ENCODE measurements at regions not wholly inside any gene's neighbourhood (a gene's known extent, or its start where the extent isn't known, plus 50 kb on each side); places are given as distances from the start of the nearest gene placed in this dataset.

- ChIA-PET CTCF (ENCODE audit: unreplicated experiment) (no interaction called here), POLR2A (interaction anchor here (0.6 kb wide), 2 partner anchors 23 to 152 kb away, joined by 3 to 4 read pairs; no protein-coding TSS in a partner anchor)
- Histone ChIP-seq H3K4me3 (ENCODE audit: low read depth, low read length, poor library complexity, severe bottlenecking) (no peak overlapping the region), H3K9me3 (ENCODE audit: low read length) (no peaks in the 10 kb centered on the region), H3K4me2 (ENCODE audit: low read length) (no peak overlapping the region), H3K27ac (ENCODE audit: low read depth, low read length, poor library complexity, severe bottlenecking) (no peak overlapping the region), H3K36me3 (ENCODE audit: insufficient read depth, low read length) (no peaks in the 10 kb centered on the region), H3K9me2 (ENCODE audit: insufficient read depth, low read length) (no peaks in the 10 kb centered on the region), H3K79me2 (ENCODE audit: insufficient read depth, low read depth, low read length) (no peaks in the 10 kb centered on the region), H4K20me1 (ENCODE audit: insufficient read depth, low read length) (no peaks in the 10 kb centered on the region), H2AFZ (ENCODE audit: low read length) (no peak overlapping the region), H3K4me1 (ENCODE audit: insufficient read depth, low read length, poor library complexity, severe bottlenecking) (no peaks in the 10 kb centered on the region)
- BruUV-seq (replicated peaks), result no TSS peak
- intact Hi-C loops (cut with micrococcal nuclease; ENCODE audit: unreplicated experiment), result no loop called here
- TF ChIP-seq CTCF (conservative IDR thresholded peaks at IDR 0.05; ENCODE audit: low read length) (no peak), EZH2phosphoT487 (IDR thresholded peaks at IDR 0.05; ENCODE audit: borderline replicate concordance, low read depth, low read length) (no peak)
- no peak for DNase-seq (ENCODE audit: low spot score)
Measured at GRCh38 chr3:197424674-197425484, 126.5 kb upstream of the DLG1 start.

- Histone ChIP-seq H3K79me2 (ENCODE audit: insufficient read depth, low read depth, low read length) (no peaks in the 10 kb centered on the region), H3K4me1 (ENCODE audit: insufficient read depth, low read length, poor library complexity, severe bottlenecking) (no peaks in the 10 kb centered on the region), H3K9me2 (ENCODE audit: insufficient read depth, low read length) (no peaks in the 10 kb centered on the region), H4K20me1 (ENCODE audit: insufficient read depth, low read length) (no peaks in the 10 kb centered on the region), H3K4me3 (ENCODE audit: low read depth, low read length, poor library complexity, severe bottlenecking) (no peak overlapping the region), H3K4me2 (ENCODE audit: low read length) (no peak overlapping the region), H2AFZ (ENCODE audit: low read length) (no peak overlapping the region), H3K27ac (ENCODE audit: low read depth, low read length, poor library complexity, severe bottlenecking) (no peak overlapping the region), H3K9me3 (ENCODE audit: low read length) (no peaks in the 10 kb centered on the region), H3K36me3 (ENCODE audit: insufficient read depth, low read length) (no peaks in the 10 kb centered on the region)
- BruUV-seq (replicated peaks), result no TSS peak
- POLR2A ChIA-PET, result interaction anchor here (0.6 kb wide), 1 partner anchor 151 kb away, joined by 4 read pairs; no protein-coding TSS in a partner anchor
- CTCF ChIA-PET (ENCODE audit: unreplicated experiment), result no interaction called here
- no peak for TF ChIP-seq EZH2phosphoT487 (IDR thresholded peaks at IDR 0.05; ENCODE audit: borderline replicate concordance, low read depth, low read length)
- TF ChIP-seq CTCF (conservative IDR thresholded peaks at IDR 0.05; ENCODE audit: low read length), result no peak
- DNase-seq (ENCODE audit: low spot score), result no peak
- intact Hi-C loops (cut with micrococcal nuclease; ENCODE audit: unreplicated experiment), result no loop called here
Measured at GRCh38 chr3:197424266-197424665, 125.9 kb upstream of the DLG1 start.

- POLR2A ChIA-PET, result interaction anchor here (0.6 kb wide), 1 partner anchor 22 kb away, joined by 6 read pairs; no protein-coding TSS in a partner anchor
- intact Hi-C loops (cut with micrococcal nuclease; ENCODE audit: unreplicated experiment), result no loop called here
- no peaks in the 10 kb centered on the region for H3K9me2 ChIP-seq (ENCODE audit: insufficient read depth, low read length)
Measured at GRCh38 chr3:197423376-197423775, 125.0 kb upstream of the DLG1 start.

More at GRCh38 chr3:197423376-197423775, 125.0 kb upstream of the DLG1 start:
- Histone ChIP-seq H3K9me3 (ENCODE audit: low read length) (no peaks in the 10 kb centered on the region), H3K27ac (ENCODE audit: low read depth, low read length, poor library complexity, severe bottlenecking) (no peak overlapping the region), H3K79me2 (ENCODE audit: insufficient read depth, low read depth, low read length) (no peaks in the 10 kb centered on the region), H4K20me1 (ENCODE audit: insufficient read depth, low read length) (no peaks in the 10 kb centered on the region), H3K4me3 (ENCODE audit: low read depth, low read length, poor library complexity, severe bottlenecking) (no peak overlapping the region), H2AFZ (ENCODE audit: low read length) (no peak overlapping the region), H3K4me1 (ENCODE audit: insufficient read depth, low read length, poor library complexity, severe bottlenecking) (no peaks in the 10 kb centered on the region), H3K4me2 (ENCODE audit: low read length) (no peak overlapping the region), H3K36me3 (ENCODE audit: insufficient read depth, low read length) (no peaks in the 10 kb centered on the region)
- no TSS peak for BruUV-seq (replicated peaks)
- CTCF ChIA-PET (ENCODE audit: unreplicated experiment), result no interaction called here
- no peak for TF ChIP-seq CTCF (conservative IDR thresholded peaks at IDR 0.05; ENCODE audit: low read length)
- no peak for TF ChIP-seq EZH2phosphoT487 (IDR thresholded peaks at IDR 0.05; ENCODE audit: borderline replicate concordance, low read depth, low read length)
- DNase-seq (ENCODE audit: low spot score), result no peak
